ENCODE measurements at regions not wholly inside any gene's neighbourhood (a gene's known extent, or its start where the extent isn't known, plus 50 kb on each side); places are given as distances from the start of the nearest gene placed in this dataset.
"Not testable (repeated sequence)": the region's sequence is repeated elsewhere in the genome, so short reads cannot be mapped to it uniquely, and the experiment has no call there.

DNA sequence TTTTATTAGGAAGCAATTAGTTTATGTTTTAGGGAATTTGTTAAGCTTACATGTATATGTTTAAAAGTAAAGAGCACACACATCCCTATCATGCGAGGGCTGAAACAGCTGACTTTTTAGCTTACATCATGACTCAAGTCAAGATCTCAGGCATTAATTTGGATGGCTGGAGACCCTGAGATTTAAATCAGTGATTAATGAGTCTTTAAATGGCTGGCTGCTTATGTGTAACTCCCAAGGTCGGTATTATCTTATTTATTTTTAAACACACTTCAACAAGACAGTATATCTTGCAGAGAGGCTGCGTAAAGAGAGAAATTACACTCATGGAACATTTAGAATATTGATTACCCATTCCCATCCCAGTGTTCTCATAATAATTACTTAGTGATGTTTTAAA, 169.4 kb downstream of the KBTBD8 start:
- DNase-seq = no peak

DNA sequence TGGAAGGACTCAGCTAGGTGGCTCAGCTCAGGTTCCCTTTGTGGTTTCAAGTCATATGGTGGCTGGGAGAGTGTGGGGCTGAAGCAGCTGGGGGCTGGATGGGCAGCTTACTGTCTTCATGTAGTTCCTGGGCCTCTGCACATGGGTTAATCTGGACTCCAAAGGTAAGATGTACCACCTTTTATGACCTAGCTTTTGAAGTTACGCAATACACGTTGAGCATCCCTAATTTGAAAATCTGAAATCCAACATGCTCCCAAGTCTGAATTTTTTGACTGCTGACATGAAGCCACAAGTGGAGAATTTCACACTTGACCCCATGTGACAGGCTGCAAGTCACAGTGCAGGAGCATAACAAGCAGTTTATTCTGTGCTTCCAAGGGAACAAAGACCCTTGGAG, 173.7 kb downstream of the KBTBD8 start:
- DNase-seq = no peak

DNA sequence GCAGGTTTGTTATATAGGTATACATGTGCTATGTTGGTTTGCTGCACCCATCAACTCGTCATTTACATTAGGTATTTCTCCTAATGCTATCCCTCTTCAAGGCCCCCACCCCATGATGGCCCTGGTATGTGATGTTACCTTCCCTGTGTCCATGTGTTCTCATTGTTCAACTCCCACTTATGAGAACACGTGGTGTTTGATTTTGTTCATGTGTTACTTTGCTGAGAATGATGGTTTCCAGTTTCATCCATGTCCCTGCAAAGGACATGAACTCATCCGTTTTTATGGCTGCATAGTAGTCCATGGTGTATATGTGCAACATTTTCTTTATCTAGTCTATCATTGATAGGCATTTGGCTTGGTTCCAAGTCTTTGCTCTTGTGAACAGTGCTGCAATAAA, 175.0 kb downstream of the KBTBD8 start:
- DNase-seq = not testable (repeated sequence)

DNA sequence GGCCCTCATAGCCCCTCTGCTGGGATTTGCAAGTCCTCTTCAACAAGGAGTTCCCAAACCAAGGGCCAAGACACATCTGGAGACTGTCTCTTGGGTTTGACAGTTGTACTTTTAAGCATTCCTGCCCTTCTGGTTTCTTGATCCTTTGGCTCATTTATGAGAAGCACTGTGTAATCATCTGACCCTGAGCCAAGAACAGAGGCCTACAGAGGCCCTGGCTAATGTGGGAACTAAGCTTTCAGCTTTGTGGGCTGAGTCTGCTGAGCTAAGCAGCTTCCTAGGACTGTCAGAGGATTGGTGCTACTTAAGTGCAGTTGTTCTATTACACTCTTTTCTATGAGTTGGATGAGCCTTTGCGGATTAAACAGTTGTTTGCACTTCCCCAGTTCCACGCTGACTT, 178.3 kb downstream of the KBTBD8 start:
- no peak for DNase-seq

DNA sequence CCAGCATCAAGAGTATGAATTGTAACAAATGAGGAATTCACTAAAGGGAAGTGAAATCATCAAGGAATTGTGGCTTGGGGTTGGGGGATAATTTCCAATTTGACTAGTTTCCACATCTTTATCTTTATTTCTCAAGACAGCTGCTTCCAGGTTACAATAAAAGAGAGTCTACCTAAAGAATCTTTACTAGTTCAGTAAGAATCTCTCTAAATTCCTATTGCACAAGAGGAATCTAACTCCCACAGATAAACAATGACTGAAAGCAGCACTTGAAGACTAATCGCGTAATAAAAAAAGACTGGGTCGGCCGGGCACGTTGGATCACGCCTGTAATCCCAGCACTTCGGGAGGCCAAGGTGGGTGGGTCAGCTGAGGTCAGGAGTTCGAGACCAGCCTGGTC, 194.4 kb downstream of the KBTBD8 start:
- DNase-seq = no peak

DNA sequence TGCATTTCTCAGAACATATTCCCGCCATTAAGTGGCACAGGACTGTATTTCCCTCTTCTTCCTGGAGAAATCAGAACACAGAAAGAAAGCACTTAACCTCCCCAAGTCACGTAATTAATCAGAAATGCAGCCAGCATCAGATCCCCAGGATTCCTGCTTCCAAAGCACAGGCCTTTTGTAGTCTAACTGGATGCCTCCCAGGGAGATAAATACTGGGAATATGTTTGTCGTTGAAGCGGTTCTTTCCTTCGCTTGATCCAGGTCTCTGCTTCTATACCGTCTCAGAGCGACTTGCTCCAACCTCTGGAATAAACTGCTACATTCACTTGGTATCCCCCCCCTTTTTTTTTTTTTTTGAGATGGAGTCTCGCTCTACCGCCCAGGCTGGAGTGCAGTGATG, 198.6 kb downstream of the KBTBD8 start:
- DNase-seq = peak; percentile 76

DNA sequence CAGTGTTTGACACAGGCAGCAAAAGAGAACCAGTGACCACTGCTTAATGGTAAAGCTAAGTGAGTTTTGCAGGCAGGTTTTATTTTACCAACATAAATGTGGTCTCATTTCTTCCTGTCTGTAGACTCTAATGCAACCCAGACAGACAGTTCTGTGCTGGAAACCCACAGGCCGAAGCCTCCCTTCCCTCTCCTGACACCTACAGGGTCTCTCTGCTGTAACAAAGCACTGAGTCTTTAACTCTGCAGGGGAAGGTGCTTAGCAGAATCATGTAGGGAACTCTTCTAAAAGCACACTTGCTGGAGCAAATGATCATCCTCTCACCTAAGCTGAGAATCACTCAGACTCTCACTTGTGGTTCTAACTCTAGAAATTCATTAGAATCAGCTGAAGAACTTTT, 200.3 kb downstream of the KBTBD8 start:
- no peak for DNase-seq

DNA sequence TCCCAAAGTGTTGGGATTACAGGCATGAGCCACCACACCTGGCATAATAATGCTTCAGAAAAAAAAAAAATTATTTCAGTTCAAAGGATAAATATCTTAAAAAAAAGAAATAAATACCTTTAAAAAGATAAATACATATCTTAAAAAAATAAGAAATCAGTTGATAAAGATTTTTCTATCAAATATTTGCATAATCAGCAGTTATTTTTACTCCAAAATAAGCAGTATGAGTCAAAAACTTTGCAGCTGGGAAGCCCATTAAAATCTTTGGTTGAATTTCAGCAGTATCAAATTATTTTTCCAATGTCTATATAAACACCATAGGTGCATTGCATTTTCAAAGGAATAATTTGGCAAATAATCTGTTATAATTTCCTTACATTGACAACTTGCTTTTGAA, 202.5 kb downstream of the KBTBD8 start:
- no peak for DNase-seq

DNA sequence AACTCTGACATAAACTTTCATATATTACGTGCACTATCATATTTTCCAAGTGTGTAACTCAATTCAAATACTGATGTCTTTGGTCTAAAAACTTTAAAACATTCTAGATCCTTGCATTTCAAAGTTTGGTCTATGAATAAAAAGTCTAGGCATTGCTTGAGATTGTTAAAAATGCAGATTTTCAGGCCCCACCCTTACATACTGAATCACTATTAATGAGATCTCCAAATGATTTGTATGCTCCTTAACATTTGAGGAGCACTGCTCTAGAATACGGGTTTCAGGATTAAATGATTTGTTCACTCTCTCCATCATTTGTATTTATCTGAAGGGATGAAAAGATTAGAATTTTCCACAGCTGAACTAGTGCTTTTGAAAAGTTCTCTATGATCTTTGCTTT, 202.9 kb downstream of the KBTBD8 start:
- DNase-seq = no peak

DNA sequence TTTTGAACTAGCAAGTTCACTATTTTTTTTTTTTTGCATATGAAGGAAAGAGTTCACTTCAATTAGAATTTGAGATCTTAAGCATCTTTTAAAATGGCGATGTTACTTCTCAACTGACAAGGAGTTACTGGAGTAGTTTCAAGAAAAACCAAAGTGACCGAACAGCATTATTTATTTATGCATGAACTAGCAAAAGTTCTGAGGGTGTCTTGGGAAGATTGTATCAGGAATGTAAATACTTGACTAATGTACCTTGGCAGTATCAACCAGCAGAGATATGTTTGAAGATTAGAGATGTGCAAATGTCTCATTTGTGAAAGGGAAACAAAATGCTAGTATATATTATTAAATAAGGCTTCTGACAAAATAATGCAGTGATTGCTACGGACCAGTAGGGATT, 203.9 kb downstream of the KBTBD8 start:
- DNase-seq = no peak

DNA sequence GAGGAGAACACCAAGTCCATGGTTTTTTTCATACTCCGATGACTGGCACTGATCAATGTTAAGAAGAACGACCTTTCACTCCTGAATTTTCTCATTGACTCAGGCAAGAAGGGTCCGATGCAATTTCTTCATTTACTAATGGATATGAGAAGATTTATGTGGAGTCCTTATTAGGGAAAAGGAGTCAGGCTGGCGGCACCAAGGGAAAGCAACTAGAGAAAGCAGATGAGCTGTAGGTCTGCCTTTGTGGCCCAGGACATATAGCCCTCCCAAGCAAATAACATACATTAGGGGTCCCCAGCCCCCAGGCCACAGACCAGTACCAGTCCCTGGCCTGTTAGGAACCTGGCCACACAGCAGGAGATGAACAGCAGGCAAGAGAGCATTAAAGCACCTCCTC, 206.8 kb downstream of the KBTBD8 start:
- no peak for DNase-seq

DNA sequence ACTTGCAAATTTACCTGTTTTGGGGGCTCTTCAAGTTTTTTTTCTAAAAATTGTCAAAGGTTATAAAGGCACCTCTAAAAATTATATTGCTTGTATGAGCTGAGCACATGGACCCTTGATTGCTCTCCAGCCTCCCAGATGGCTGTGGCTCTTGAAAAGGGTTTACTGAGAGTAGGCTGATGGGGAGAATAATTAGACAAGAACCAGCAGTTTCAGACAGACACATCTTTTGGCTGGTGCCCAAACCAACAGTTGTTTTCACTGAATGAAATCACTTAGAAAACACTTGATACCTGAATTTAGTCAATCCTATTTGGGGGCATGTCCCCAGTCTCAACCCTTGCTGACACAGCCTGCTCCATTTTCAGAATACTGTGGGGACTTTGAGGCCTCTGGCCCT, 217.6 kb downstream of the KBTBD8 start:
- DNase-seq = peak; percentile 6

DNA sequence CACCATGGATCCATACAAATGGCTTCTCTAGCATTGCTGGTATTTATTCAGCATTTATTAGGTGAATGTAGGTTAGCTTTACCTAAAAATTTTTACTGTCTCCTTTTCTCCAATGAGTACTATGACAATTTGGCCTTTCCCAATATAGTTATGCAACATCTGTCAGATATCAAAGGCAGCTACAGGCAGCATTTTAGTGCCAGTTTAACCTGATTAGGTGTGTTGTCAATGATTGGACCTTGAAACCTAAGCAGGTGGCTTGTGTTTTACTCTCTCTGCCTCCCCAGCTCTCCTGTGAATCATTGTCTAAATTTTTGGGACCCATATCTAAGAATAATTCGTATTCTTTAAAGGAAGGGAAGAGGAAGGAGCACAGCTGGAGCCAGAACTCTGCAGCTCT, 228.9 kb downstream of the KBTBD8 start:
- DNase-seq = no peak

DNA sequence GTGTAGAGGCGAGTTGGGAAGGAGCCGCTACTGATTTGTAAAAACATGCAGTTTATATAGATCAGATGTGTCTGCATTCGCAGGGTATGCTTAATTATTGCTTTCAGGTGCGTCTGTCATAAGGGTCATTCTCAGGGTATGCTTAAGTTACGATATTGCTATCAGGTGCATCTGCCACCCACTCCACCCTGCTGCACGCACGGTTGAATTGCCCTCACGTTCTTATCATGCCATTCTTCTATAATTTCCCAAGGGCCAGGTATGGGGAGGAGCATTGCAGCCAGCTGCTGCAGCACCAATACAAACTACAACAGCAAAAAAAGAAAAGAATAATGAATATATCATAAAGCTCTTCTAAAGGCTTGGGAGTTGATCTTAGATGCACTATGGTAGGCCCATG, 230.0 kb downstream of the KBTBD8 start:
- no peak for DNase-seq

DNA sequence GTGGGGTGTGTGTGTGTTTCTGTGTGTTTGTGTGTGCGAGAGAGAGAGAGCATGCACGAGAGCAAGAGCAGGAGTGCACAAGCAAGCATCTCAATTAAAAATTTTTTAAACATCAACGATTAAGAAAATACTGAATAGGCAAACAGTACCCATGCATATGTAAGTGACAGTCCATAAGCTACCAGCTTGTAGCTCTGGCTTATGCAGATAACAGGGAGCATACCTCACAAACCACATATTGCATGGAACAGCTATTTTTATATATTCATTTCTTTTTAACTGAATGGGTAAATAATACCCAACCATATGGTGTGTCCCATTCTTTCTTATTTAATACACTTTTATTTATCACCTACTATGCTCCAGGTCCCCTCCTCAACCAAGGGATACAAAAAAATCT, 234.5 kb downstream of the KBTBD8 start:
- DNase-seq = no peak

DNA sequence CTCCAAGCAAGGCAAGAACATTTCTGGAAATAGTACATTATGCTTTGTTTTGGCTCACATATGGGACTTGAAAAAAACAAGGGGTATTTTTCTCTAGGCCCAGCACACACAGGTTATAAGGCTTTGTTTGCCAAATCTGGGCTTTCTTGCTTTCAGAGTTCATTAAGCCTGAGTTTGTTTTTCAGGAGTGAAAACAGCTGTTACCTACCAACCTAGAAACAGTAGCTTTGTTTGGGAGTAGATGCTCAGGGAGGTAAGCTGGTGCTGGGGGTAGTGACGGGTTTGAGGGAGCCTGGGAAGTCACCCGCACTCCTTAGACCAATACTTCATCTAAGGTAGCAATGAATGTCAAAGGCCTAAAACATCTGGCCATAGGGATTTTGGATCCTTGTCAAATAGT, 241.2 kb downstream of the KBTBD8 start:
- DNase-seq = no peak

DNA sequence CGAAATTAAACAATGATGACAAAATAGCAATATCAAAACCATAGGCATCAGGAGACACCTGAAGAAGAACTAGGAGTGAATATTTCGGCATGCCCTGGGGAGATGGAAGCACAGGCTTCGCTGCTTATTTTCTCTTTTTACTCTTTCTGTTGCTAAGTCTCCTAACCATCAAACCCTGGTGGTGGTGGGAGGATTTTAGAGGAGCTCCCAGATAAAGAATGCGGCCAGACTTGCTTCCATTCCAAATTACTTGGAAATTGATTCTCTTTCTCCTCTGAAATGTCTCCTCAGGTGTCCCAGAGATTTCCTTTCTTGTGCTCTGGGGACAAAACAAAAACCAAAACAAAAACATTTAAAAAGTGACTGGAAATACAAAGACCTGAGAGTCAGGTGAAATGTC, 243.0 kb downstream of the KBTBD8 start:
- no peak for DNase-seq

DNA sequence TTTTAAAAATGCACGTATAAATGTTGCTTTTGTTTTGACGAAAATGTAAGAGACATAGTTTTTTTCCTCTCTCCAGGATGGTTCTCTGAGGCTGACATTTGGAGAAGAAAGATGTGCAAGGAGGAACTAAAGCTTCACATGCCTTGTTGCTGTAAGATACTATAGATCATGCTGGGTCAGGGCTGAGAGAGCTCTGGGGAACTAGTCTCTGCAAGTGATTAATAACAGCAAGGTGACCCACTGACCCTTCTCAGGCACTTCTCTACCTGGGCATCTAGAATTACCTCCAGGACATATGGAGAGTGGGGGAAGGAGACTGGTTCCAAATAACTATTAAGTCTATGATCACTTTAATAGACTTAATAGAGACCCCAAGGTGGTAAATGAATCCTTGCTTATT, 246.0 kb downstream of the KBTBD8 start:
- DNase-seq = no peak

DNA sequence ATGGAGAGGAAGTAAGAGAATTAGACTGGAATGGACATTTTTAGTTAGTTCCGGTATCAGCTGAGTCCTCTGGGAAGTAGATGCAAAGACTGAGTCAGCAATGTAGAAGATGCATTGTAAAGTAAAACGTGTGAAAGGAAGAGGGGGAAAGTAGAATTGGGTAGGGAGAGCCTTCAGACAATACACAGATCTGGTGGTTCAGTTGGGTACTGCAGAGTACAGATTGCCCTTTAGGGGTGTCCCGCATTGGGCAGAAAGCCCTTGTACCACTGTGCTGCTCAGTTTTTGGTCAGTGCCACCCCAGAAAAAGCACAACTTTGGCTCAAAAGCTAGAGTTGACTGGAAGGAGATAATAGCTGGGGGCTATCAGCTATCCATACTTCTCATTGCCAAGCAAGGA, 247.4 kb downstream of the KBTBD8 start:
- DNase-seq = no peak

DNA sequence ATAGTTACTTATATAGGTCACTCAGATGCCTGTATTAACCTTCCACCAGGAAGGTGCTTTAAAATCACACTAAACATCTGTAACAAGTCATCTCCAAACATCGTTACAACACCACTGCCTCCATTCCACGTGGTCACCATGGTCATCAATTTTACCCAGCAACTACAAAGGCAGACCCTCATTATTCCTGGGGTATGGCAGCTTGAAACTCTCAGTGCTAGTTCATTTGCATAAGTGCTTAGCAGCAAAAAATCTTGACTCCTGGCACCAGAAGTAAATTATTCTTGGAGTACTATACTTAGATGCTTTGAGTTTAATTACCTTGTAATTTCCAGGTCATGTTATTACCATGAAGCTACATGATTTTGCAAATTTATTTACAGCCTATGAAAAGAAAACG, 250.6 kb downstream of the KBTBD8 start:
- no peak for DNase-seq

DNA sequence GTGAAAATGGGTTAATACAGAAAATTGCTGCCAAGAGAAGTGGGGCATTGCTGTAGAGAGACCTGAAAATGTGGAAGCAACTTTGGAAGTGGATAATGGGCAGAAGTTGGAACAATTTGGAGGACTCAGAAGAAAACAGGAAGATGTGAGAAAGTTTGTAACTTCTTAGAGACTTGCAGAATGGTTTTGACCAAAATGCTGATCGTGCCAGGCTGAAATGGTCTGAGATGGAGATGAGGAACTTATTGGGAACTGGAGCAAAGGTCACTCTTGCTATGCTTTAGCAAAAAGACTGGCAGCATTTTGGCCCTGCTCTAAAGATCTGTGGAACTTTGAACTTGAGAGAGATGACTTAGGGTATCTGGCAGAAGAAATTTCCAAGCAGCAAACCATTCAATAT, 254.8 kb downstream of the KBTBD8 start:
- not testable (repeated sequence) for DNase-seq

DNA sequence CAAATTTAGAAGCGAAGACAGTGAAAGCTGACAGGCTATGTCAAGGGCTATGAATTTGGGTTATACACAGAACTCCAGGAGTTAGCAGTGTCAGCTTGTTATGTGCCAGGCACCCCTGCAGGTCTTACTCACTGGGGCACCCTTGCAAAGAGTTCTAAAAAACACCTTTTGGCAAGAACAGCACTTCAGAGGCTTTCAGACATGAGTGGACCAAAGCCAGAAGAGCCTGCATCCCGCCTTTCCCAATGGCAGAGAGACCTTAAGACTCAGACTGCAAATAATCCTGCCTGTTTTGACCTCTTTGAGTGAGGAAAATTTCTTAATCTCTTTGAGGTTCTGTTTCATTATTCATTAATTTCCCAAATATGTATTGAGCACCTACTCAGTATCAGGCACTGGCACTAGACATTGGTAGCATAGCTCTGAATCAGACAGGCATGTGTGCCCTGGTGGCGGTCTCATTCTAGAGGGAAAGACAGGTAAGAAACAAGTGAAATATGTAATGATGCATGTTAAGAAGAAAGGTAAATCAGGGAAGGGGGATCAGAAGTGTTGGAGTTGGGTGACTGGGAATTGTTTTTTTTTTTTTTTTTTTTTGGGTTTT, 280.0 kb downstream of the KBTBD8 start:
- DNase-seq = no peak

DNA sequence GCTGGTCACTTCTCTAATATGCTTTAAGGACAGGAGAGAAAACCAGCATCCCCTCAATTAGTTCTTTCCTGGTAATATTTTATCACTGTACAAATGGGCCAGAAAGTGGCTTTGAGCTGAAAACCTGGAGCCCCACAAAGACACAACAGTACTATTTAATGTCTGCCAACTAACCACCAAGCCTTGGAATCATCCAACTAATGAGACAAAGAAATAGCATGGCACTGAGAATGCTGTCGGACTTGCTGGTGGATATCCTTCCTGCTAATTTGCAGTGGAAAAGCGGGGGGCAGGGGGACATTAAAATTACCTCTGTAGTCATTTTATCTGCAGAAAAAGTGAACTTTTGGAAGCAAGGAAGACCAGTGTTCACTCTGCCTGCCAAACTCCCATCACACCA, 288.5 kb downstream of the KBTBD8 start:
- no peak for DNase-seq

DNA sequence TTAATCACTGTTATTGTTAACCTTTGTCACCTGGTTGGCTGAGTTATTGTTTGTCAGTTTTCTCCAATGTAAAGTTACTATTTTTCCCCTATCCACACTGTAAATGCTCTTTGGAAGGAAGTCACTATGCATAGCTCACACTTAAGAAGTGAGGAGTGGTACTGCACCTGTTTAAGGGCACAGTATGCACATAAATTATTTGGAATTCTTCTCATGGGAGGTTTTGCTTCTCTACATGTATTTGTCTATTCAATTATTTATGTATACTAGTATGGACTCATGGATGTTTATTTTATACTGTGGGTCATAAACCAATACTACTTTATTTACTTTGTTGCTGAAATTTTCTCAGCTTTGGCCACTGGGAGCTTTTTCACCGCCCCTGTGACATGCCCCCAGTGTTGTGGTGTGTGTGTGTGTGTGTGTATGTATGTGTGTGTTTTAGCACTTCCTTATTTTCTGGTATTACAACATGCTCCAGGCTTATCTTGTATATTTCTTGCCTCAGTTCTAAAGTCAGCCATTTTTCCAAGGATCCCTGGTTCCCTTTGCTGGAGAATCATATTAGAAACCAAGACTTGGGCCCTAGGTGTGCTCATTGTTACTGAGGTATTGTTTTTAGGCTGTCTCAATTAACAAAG, 290.5 kb downstream of the KBTBD8 start:
- no peak for DNase-seq

DNA sequence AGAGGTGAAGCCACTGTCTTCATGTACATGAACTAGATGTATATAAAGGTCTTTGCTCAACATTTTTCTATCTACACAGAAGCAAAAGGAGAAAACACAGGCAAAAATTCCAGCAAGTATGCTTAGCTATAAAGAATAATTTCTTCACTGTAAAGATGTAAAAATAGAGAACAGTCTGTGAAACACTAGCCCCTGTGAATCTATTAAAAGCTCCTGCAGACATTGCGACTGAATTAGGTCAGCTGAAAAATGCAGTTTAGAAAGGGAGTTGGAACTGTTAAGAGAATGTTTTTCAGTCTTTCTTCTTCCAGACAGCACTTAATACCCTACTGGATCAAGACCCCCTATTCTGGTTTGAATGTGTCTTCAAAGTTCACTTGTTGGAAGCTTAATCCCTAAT, 291.5 kb downstream of the KBTBD8 start:
- DNase-seq = no peak

All from NCI-H69 (cell line).